NT2/D1 (cell line): ENCODE measurements at regions not wholly inside any gene's neighbourhood (a gene's known extent, or its start where the extent isn't known, plus 50 kb on each side); places are given as distances from the start of the nearest gene placed in this dataset.

Source experiments
- SUZ12 ChIP-seq: IDR thresholded peaks from 2 replicates; pipeline ENCODE4 v1.6.1; 2011; ENCODE audit not compliant: insufficient read length, insufficient read depth; ENCODE audit errors: extremely low read depth
- YY1 ChIP-seq: IDR thresholded peaks from 2 replicates; pipeline ENCODE4 v1.6.1; 2011; ENCODE audit not compliant: insufficient read length, insufficient read depth
- ZNF274 ChIP-seq: IDR thresholded peaks from 2 replicates; pipeline ENCODE4 v1.6.1; 2011; ENCODE audit warnings: mild to moderate bottlenecking, low read depth, low read length

- TF ChIP-seq YY1 (no peak), ZNF274 (no peak), SUZ12 (no peak)
Observed at GRCh38 chr3:31124373-31124772, 229.9 kb upstream of the GADL1 start.
